ENCODE measurements at regions not wholly inside any gene's neighbourhood (a gene's known extent, or its start where the extent isn't known, plus 50 kb on each side); places are given as distances from the start of the nearest gene placed in this dataset.

DNA sequence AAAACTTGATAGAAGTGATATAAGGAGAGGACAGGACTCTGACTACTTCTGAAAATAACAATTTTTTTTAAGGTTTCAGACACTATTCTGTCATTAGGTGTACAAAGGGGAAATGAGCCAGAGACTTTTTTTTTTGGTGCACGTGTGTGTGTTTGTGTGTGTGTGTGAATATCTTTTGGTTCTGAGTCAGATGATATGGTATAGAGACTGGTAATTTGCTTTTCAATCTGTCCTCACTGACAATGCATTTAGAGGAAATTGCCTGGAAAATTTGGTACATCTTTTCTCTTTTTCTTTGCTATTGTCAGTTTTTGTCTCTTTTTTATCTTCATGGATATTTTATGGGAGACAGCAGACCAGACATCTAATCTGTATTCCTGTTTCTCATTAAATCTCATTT lies 59.3 kb downstream of the DDIT4L start:
- no peak for DNase-seq (ENCODE audit: low read depth, low spot score)

DNA sequence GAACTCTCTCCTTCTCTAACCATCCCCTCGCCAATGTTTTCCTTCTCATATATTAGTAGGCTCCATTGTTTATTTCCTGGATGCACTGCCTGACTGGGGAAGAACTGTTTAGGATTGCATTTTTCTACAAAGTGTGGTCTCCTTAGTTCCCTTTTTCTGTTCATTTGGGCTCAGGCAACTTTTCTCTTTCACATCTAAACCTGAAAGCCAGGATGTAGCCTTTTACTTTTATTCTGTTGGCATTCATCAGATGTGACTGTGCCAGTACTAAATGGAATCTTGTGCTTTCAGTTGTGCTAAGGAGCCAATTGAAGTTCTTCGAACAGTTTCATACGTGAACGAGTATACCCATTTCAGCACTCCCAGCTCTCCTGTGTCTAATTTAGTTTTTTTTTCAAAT lies 59.8 kb downstream of the DDIT4L start:
- no peak for DNase-seq (ENCODE audit: low read depth, low spot score)

DNA sequence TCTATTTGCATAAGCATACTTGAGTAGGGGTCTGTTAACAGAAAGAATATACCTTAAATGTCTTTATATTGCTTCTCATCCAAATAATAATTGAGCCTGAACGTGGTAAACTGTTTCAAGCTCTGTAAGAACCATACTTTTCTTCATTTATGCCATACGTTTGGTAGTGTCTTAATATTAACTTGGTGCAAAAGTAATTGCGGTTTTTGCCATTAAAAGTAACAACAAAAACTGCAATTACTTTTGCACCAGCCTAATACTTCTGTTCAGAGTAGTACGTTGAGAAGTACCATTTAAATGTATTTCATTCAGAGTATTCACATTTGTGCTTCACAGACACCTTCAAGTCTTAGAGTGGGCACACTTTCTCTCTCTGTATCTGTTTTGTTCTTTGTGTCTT lies 60.5 kb downstream of the DDIT4L start:
- DNase-seq (ENCODE audit: low read depth, low spot score): no peak

DNA sequence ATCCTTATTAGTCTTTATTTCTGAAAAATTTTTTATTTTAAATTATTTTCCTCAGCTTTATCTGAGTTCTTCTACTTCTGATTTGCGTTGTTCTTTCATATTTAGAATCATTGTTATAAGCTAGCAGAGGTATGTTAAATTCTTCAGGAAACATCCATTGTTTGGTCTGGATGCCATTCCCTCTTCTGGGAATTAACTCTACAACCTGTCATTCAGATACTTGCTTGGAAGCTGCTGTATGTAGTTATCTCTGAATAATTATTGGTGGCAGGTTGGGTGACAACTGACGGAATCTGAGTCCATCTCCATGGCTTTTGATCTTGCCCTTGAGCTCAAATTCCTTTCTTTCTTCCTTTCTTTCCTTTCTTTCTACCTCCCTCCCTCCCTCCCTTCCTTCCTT lies 61.9 kb downstream of the DDIT4L start:
- no peak for DNase-seq (ENCODE audit: low read depth, low spot score)

DNA sequence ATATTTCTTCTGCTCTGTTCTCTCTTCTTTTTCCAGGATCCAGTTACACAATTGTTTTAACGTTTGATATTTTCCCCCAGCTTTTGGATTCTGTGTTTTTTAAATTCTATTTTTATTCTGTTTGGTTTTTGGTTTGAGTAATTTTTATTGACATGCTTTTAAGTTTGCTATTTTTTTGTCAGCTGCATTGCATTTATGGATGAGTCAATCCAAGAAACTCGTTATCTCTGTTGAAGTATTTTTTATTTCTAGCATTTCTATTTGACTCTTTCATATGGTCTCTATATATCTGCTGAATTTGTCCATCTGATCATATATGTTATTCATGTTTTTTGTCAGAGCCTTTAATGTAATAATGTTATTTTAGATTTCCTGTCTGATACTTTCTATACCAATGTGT lies 65.6 kb downstream of the DDIT4L start:
- no peak for DNase-seq (ENCODE audit: low read depth, low spot score)

DNA sequence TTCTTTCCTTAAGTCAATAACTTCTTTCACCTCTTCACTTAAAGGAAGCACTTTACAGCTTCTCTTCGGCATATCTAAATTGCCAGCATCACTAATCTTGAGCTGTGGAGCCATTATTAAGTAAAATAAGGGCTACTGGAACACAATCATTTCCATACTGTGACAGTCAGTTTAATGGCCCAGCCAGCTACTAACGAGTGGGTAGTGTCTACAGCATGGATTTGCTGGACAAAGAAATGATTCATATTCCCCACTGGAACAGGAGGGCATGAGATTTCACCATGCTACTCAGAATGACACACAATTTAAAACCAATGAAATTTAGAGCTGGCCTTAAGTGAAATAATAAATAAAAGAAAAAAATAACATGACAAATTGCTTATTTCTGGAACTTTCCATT lies 72.1 kb downstream of the DDIT4L start:
- DNase-seq (ENCODE audit: low read depth, low spot score): no peak

DNA sequence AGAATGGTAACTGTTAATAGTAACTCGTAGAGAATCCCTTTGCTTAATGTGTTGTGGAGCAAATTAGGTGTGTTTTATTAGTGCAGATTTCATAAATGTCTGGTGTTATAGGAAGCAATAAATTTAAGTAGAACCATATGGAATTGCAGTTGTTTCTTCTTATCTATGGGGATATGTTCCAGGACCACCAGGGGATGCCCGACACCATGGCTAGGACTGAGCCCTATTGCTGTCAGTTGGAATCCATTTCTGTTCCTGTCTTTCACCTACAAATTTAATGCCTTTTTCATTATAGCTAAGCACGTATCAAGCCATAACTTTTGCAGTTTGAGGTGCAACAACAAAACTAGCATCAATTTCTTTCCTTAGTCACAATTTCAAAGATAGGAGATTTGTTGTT lies 72.5 kb downstream of the DDIT4L start:
- no peak for DNase-seq (ENCODE audit: low read depth, low spot score)

DNA sequence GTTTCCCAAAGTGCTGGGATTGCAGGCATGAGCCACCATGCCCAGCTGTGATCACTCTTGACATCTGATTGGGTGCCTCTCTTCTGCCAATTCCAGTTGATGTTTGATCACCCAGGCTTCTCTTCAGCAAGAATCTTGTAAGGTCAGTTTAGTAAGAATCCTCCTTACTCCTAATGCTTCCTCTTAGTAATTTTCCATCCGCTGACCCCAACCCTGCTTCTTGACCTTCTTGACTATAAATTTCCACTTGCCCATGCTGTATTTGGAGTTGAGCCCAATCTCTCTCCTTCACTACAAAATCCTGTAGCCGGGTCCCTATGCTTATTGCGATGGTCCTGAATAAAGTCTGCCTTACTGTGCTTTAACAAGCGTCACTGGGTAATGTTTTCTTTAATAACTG lies 75.4 kb downstream of the DDIT4L start:
- DNase-seq (ENCODE audit: low read depth, low spot score): no peak

DNA sequence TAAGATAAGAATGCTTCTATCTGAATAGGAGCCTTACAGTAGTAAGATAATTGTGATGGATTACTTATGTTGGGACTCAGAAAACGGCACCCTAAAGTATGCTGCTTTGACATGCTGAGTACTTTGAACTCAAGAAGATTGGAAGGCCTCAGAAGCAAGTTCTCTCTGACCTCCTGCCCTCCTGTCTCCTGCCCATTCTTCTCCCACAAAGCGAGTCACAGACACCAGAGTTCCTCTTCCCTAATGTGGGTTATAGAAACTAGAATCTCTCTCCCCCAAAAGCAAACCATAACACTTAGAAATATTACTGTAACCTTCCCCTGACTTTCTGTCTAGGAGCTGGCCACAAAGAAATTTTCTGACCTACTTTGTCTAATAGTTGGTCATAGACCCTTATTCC lies 76.5 kb downstream of the DDIT4L start:
- DNase-seq (ENCODE audit: low read depth, low spot score): no peak

DNA sequence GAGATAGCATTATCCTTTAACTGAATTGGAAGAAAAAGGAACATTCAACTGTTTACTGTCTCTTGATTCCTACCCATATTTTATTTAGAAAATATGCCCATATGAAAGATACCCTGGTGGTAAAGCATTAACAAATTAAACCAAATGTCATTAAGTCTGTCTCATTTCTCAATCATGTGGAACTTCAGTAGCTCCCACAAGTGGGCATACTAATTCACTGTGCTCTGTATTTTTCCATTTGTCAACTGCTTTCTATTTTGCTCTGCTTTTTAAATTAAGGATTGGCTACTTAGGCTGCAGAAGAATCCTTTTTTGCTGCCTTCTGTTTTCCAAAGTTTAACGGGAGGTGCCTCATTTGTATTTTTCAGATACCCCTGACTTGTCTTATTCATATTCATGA lies 77.2 kb downstream of the DDIT4L start:
- no peak for DNase-seq (ENCODE audit: low read depth, low spot score)

DNA sequence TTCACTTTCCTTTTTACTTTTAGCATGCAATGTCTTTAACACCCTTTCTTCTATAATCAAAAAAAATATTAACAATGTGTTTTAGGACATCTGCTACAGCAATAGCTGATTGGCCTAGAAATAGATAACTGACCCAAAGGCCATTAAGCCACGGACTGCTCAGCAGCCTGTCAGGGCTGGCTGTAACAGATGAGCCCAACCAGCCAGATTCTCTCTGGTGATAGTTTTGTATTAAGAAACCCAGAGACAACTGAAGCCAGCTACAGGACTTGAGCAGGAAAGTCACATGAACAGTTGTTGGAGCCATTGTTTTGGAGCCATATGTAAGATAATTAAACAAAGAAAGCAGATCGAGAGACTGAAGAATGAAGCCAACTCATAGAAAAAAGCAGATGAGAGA lies 80.3 kb downstream of the DDIT4L start:
- no peak for DNase-seq (ENCODE audit: low read depth, low spot score)

DNA sequence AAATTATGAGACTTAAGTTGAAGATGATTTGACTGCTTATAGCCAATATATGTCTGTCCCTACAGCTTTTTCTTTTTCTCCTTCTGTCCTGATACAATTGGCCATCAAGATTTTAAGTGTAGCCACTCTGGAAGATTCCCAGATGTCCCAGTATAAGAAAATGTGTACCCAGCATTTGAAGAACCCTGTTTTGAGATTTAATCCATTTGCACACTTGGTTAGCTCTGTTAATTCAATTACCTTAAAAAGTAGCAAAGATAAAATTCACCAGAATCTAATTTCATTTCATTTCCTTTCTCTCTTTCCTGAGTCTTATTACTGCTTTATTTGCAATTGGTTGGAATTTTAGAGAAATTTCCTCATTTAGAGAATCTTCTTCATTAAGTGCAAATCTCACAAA lies 81.4 kb downstream of the DDIT4L start:
- DNase-seq (ENCODE audit: low read depth, low spot score): no peak

DNA sequence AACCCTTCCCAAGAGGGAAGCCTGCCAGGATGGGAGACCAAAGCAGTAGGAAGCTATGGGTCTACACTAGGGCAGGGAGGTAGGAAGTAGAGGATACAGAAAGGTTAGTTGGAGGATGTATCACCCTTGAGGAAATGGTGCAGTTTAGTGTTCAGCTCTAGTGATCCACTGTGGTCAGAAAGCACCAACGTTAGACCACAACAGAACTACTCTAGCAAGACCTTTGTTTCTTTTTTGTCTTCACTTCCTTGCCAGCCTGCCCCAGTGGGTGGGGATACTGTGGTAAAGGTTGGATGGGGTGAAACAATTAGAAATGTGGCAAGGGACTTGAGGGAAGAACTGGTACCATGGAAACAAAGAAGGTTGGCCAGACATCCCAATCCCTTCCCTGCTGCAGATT lies 83.3 kb downstream of the DDIT4L start:
- DNase-seq (ENCODE audit: low read depth, low spot score): no peak

DNA sequence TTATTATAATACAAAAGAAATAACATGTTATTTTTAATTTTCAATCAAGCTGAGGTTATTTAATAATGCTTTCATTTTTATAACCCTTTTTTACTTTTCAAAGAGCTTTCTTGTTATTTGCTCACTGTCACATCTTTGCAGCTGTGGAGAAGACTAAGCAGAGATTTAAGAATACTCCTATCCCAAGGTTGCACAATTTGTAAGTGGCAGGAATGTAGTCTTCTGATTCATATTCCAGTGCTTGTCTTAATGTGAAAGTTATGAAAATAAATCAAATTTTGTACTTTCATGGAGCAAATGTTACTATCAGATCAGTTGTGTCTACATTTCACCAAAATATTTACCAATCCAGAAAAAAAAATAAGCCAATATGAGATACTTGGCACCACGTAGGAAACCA lies 86.6 kb downstream of the DDIT4L start:
- no peak for DNase-seq (ENCODE audit: low read depth, low spot score)

DNA sequence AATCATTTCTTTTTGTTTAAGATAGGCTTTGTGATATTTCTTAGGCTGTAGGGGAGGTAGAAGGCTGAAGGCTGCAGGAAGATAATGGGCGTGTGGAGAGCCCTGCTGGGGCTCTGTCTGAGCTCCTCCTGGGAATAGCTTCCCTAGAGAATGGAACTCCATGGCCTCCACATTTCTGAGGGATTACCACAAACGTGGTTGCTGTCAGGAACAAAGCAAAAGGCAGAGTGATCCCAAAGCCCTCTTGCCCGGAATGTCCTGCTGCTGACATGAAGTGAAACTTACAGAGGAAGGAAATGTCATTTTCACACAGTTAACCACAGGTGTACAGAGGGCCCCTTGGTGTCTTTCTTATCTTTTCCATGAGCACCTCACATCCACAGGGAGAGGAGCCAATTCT lies 89.3 kb downstream of the DDIT4L start:
- DNase-seq (ENCODE audit: low read depth, low spot score): peak; percentile 39

DNA sequence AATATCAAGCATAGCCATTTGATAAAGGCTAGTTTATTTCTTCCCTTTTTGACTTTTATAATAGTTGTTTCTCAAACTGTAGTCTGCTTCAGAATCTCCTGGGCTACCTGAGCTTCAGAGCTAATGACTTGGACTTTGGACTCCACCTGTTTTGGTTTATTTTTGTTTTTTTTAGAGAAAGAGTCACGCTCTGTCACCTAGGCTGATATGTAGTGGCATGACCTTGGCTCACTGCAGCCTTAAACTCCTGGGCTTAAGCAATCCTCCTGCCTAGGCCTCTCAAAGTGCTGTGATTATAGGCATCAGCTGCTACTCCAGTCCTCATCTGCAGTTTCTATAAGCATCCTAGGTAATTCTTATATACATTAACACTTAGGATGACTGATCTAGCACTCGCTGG lies 90.5 kb downstream of the DDIT4L start:
- DNase-seq (ENCODE audit: low read depth, low spot score): no peak

DNA sequence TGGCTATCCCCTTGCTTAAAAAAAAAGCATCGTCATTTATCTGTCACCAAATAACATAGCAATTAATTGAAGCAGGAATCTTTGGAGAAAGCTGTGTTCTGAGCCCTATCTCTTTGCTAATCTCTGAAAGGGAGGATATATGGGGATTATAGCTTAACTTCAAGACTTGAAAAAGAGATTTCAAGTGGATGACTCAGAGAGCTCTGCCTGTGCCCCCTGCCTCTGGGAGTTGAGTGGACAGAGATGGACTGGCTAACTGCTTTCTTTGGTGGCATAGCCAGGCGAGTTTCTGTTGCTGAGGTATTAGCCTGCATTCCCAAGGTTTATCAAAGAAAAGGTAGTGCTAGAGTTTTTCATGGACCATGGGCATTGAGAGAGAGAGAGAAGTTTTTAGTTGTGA lies 91.6 kb downstream of the DDIT4L start:
- peak; percentile 4 for DNase-seq (ENCODE audit: low read depth, low spot score)

DNA sequence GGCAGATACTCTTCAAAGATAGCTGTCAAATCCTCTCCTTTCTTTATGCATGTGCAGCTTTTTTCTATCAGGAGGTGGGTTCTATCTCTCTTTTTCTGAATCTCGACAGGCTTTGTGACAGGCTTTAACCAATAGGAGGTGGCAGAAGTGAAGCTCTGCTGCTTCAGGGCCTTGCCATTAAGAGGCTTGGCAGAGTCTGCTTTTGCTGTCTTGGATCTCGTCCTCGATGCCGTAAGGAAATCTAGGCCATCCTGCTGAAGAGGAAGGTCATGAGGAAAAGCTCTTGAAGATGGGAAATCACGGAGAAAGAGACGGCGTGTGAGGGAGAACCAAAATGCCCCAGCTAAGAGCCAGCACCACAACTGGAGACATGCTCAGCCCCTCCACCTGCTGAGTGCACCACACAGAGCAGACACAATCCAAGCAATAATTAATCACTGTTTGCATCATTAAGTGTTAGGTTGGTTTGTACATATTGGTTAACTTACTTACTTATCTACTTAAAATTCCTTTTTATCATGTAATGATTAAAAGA lies 92.2 kb downstream of the DDIT4L start:
- no peak for DNase-seq (ENCODE audit: low read depth, low spot score)

DNA sequence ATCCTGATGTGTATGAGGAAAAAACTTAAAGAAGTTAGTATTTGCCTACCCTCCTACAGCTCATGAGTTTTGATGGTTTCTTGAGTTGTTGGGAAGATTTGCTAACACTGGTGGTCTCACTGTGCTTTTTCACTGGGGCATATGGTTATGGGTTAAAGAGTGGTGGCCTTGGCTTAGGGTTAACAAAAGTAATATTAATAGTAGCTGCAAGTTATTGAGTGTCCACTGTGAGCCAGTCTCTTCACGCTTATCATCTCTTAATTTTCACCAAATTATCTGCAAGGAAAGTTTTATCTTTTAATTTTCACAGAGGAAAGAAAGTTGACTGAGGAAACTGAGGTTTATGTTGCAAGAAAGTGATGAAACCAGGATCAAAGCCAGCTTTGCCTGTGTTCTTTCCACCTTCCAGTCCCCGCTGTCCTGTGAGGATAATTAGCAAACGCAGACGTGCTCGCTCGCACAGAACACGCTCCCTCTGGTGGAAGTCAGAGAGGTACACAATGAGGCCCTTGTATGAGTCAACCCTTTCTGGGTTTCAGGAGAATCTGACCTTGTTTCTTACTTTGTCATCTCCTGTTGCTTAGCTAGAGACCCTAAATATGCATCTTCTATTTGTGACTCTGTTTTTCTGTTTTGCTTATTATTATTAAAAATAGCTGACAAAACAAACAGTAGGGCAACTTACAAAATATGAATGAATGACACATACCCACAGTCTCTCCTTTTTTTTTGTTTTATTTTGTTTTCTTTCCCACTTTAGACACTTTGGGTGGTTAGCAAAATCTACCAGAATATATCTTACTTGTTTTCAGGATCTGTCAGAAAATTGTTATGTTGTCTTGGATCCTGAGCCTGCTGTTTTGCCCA lies 94.3 kb downstream of the DDIT4L start:
- DNase-seq (ENCODE audit: low read depth, low spot score): peak; percentile 60

DNA sequence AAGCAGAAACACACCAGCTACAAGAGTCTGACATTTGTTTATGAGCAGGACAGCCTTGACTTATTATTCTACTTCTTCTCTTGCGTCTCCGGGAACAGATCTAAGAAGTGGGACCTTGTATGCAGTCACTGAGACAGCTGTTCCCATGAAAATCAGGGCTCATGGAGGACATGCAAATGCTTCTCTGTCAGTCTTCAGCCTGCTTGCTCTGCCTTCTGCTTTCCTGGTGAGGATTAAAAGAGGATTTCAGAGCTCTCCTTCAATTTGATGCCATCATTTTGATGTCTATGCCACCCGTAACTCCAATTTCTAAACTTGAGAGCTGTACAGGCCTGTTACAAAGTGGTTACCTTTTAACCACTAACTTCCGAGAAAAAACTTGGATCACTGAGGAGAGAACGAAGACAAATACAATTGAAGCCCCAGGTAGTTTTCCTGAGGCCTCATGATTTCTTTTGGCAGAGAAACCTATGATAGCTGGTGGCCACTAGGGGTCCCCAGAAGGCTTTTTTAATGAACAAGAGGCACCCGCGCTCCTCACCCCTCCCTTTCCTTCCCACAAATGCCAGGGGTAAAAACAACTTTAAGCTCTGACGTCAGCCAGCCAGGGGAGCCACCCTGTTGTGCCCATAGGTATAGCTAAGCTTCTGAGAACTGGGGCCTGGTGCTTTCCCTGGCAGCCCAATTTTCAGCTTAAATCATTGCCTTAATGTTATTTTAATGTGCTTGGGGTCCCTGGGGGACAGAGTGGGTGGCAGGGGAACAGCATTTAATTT lies 97.0 kb downstream of the DDIT4L start:
- peak; percentile 94 for DNase-seq (ENCODE audit: low read depth, low spot score)

DNA sequence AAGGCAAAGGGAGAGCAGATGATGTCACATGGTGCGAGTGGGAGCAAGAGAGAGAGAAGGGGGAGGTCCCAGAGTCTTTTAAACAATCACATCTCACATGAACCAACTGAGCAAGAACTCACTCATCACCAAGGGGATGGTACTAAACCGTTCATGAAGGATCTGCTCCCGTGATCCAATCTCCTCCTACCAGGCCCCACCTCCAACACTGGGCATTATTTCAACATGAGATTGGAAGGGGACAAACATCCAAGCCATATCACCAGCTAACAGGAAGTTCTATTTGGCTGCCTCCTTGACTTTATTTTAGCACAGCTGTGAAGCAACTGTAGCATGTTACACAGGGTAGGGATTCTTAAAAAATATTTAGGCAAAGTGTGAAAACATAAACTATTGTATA lies 102.5 kb downstream of the DDIT4L start:
- DNase-seq (ENCODE audit: low read depth, low spot score): no peak

DNA sequence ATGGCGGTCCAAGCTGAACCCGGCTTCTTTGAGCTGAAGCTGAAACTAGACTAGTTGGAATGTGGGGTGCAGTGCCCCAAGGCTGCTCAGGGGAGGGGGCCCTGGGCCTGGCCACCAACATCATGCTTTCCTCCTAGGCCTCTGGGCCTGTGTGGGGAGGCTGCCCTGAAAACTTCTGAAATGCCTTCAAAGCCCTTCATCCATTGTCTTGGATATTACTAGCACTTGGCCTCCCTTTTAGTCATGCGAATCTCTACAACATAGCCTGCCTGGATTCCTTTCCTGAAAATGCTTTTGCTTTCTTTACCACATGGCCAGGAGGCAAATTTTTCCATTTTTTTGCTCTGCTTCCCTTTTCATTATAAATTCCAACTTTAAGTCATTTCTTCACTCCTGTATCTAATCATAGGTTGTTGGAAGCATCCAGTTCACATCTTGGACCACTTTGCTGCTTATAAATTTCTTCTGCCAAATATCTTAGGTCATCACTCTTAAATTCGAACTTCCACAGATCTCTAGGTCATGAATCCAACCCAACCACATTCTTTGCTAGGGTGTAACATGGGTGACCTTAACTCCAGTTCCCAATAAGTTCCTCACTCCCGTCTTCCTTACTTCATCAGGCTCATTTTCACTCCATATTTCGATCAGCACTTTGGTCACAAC lies 103.4 kb downstream of the DDIT4L start:
- peak; percentile 20 for DNase-seq (ENCODE audit: low read depth, low spot score)
